ENCODE measurements at regions not wholly inside any gene's neighbourhood (a gene's known extent, or its start where the extent isn't known, plus 50 kb on each side); places are given as distances from the start of the nearest gene placed in this dataset.

GRCh38 chr4:8771666-8772065 is 100.0 kb downstream of the HMX1 start:
- Histone ChIP-seq H3K79me2 (ENCODE audit: control insufficient read depth in 1 of 2, insufficient read depth in 2 of 2, low read length in 2 of 2) (no peaks in the 10 kb centered on the region), H3K4me1 (replicated peaks in 1 of 4; ENCODE audit: control insufficient read depth in 3 of 4, insufficient read depth in 4 of 4, low read length in 3 of 4) (peaks cover 0 to 7% (median 2%) of the 10 kb centered on the region in 4 experiments; a peak in 4 of 7 replicates), H3K56ac (replicated peaks; ENCODE audit: insufficient read length, low read depth, low read length) (no peak overlapping the region), H3K4me2 (ENCODE audit: insufficient read depth in 1 of 2, low read depth in 2 of 2, low read length in 2 of 2) (no peak overlapping the region), H3K14ac (ENCODE audit: insufficient read length) (no peak overlapping the region), H3K36me3 (ENCODE audit: control insufficient read depth in 2 of 4, insufficient read depth in 4 of 4, low read length in 3 of 4) (no peaks in the 10 kb centered on the region), H2BK5ac (ENCODE audit: low read depth, low read length) (no peak overlapping the region), H3K18ac (ENCODE audit: extremely low read depth, low read length) (no peak overlapping the region; the same call in 1 of the 2 replicates), H2BK20ac (ENCODE audit: low read length) (no peak overlapping the region), H3K4me3 (ENCODE audit: extremely low read depth in 1 of 4, insufficient read depth in 2 of 4, low read depth in 3 of 4, low read length in 4 of 4) (no peak overlapping the region), H3K9me3 (ENCODE audit: insufficient read depth in 2 of 2, low read depth in 1 of 2, low read length in 1 of 2) (no peaks in the 10 kb centered on the region), H2AFZ (ENCODE audit: low read length) (peak overlapping the region; percentile 75; the same call in 1 of the 2 replicates), H2BK12ac (ENCODE audit: low read depth, low read length) (no peak overlapping the region), H2AK5ac (ENCODE audit: low read depth, low read length) (no peak overlapping the region), H3K23me2 (ENCODE audit: low read depth, low read length) (no peaks in the 10 kb centered on the region), H3K27me3 (replicated peaks in 1 of 4; ENCODE audit: control insufficient read depth in 3 of 4, extremely low read depth in 1 of 4, insufficient read depth in 3 of 4, low read length in 3 of 4) (no peaks in the 10 kb centered on the region), H3K4ac (replicated peaks; ENCODE audit: insufficient read length, low read depth, low read length) (no peak overlapping the region), H2BK120ac (replicated peaks; ENCODE audit: low read depth, low read length) (no peak overlapping the region), H4K5ac (ENCODE audit: insufficient read length, low read depth, low read length) (no peak overlapping the region), H4K91ac (replicated peaks; ENCODE audit: insufficient read length, low read length) (no peak overlapping the region), H3K9ac (replicated peaks in 1 of 4; ENCODE audit: extremely low read depth in 1 of 4, low read depth in 3 of 4, low read length in 3 of 4) (no peak overlapping the region), H4K8ac (ENCODE audit: extremely low read depth, insufficient read depth, low read length) (no peak overlapping the region), H3K27ac (ENCODE audit: low read depth, low read length) (no peak overlapping the region), H4K20me1 (replicated peaks in 1 of 2; ENCODE audit: control insufficient read depth in 1 of 2, insufficient read depth in 2 of 2, low read length in 2 of 2) (peaks cover 0 to 3% of the 10 kb centered on the region in 2 experiments), H2BK15ac (ENCODE audit: low read length) (no peak overlapping the region), H3K23ac (ENCODE audit: insufficient read length) (no peak overlapping the region), H3K79me1 (ENCODE audit: low read depth, low read length) (no peaks in the 10 kb centered on the region)
- CTCF ChIA-PET (ENCODE audit: partially characterized antibody): interaction anchor here (1.0 to 1.3 kb wide), 3 partner anchors 10 to 84 kb away, joined by 3 to 4 read pairs (median 3); no protein-coding TSS in a partner anchor
- FAIRE-seq: no peak
- no peak for DNase-seq (ENCODE audit: low read depth in 1 of 2, low spot score in 2 of 2)
- WGBS, 2 experiments (ENCODE audit: extremely low coverage in 1 of 2, insufficient coverage in 1 of 2, insufficient read length in 1 of 2, insufficient replicate concordance in 2 of 2, low coverage in 1 of 2, low lambda C conversion rate in 2 of 2, missing lambda C conversion rate in 1 of 2): 86% methylated on average over 10 of the region's 10 CpGs; no CpG with 5 or more reads in 1 of the 2 experiments
- POLR2A ChIA-PET (ENCODE audit: partially characterized antibody): no interaction called here
- TF ChIP-seq RNF2 (IDR thresholded peaks at IDR 0.05; ENCODE audit: borderline replicate concordance, low read depth, low read length, missing control alignments, poor library complexity, severe bottlenecking) (no peak), BCL11A (IDR thresholded peaks at IDR 0.05; ENCODE audit: low read depth in 2 of 2, low read length in 2 of 2) (no peak), EP300 (IDR thresholded peaks at IDR 0.05; ENCODE audit: borderline replicate concordance in 1 of 2, low read depth in 2 of 2, low read length in 2 of 2) (no peak), EGR1 (IDR thresholded peaks at IDR 0.05; ENCODE audit: borderline replicate concordance, low read depth, low read length) (no peak), SIX5 (IDR thresholded peaks at IDR 0.05; ENCODE audit: low read depth, low read length) (no peak), SIRT6 (IDR thresholded peaks at IDR 0.05; ENCODE audit: low read length) (no peak), KDM4A (IDR thresholded peaks at IDR 0.05; ENCODE audit: low read depth, low read length, severe bottlenecking) (no peak), HDAC2 (IDR thresholded peaks at IDR 0.05; ENCODE audit: borderline replicate concordance in 1 of 2, low read depth in 2 of 2, low read length in 2 of 2) (no peak), SUZ12 (IDR thresholded peaks at IDR 0.05; ENCODE audit: low read length) (no peak), HDAC6 (IDR thresholded peaks at IDR 0.05; ENCODE audit: low read depth, low read length) (no peak), POU5F1 (IDR thresholded peaks at IDR 0.05; ENCODE audit: low read depth, low read length) (no peak), EZH2 (IDR thresholded peaks at IDR 0.05; ENCODE audit: low read depth, low read length, severe bottlenecking) (no peak), BACH1 (IDR thresholded peaks at IDR 0.05; ENCODE audit: low read length) (no peak), CBX8 (IDR thresholded peaks at IDR 0.05; ENCODE audit: borderline replicate concordance, low read depth, low read length) (no peak)

Measured in H1 (cell line).